Activated naive CD4-positive, alpha-beta T cell treated with anti-CD3 and anti-CD28 coated beads, Interleukin-2, amount 10 ng/mL, durations not matched to agents 7 days and 5 days (primary cell): ENCODE measurements at regions not wholly inside any gene's neighbourhood (a gene's known extent, or its start where the extent isn't known, plus 50 kb on each side); places are given as distances from the start of the nearest gene placed in this dataset.
A peak's percentile ranks its signal among the peaks of the same experiment; 100 is the strongest.

Experiments
- CTCF ChIA-PET: fragments of 350-600 bp; sonication (Branson Sonifier 250); formaldehyde crosslinking; loops from one replicate; lab custom pipeline; 2021; ENCODE audit warnings: antibody characterized with exemption; lab: Charles Lee
- DNase-seq: peaks from one replicate; pipeline ENCODE4 v3.0.0-alpha.2; 2020
- H3K27ac Mint-ChIP-seq: one replicate; pipeline ENCODE4 v1.8.0; 2021; ENCODE audit warnings: mild to moderate bottlenecking, moderate library complexity, mixed read lengths
- H3K27me3 Mint-ChIP-seq: one replicate; pipeline ENCODE4 v1.8.0; 2021; ENCODE audit warnings: mild to moderate bottlenecking, mixed read lengths
- H3K36me3 Mint-ChIP-seq: one replicate; pipeline ENCODE4 v1.8.0; 2021; ENCODE audit warnings: mixed read lengths
- H3K4me1 Mint-ChIP-seq: one replicate; pipeline ENCODE4 v1.8.0; 2021; ENCODE audit warnings: mixed read lengths
- H3K4me3 Mint-ChIP-seq: one replicate; pipeline ENCODE4 v1.8.0; 2021; ENCODE audit warnings: mild to moderate bottlenecking, moderate library complexity, mixed read lengths
- H3K9me3 Mint-ChIP-seq: one replicate; pipeline ENCODE4 v1.8.0; 2021; ENCODE audit warnings: mixed read lengths

GRCh38 chr6:28734443-28734959 is 189.3 kb downstream of the TRIM27 start:
- peaks cover 15% of the 10 kb centered on the region for H3K9me3 Mint-ChIP-seq
- H3K4me1 Mint-ChIP-seq, result peaks cover 15% of the 10 kb centered on the region
- CTCF ChIA-PET, result no interaction called here
- DNase-seq, result no peak
- H3K27me3 Mint-ChIP-seq, result peaks cover 100% of the 10 kb centered on the region
- no peak overlapping the region for H3K4me3 Mint-ChIP-seq
- peaks cover 18% of the 10 kb centered on the region for H3K36me3 Mint-ChIP-seq
- no peak overlapping the region for H3K27ac Mint-ChIP-seq

DNA sequence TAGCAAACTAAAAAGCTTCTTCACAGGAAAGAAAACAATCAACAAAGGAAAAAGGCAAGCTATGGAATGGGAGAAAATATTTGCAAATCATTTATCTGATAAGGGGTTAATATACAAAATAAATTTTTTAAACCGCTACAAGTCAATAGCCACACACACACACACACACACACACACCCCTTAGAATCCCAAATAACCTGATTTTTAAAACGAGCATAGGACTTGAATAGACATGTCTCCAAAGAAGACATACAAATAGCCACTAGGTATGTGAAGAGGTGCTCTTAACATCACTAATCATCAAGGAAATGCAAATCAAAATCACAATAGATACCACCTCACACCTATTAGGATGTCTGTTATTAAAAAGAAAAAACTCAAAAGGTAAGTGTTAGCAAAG is 187.7 kb downstream of the TRIM27 start:
- peaks cover 16% of the 10 kb centered on the region for H3K36me3 Mint-ChIP-seq
- peaks cover 14% of the 10 kb centered on the region for H3K9me3 Mint-ChIP-seq
- H3K27me3 Mint-ChIP-seq, result peaks cover 94% of the 10 kb centered on the region
- DNase-seq, result no peak
- no peak overlapping the region for H3K27ac Mint-ChIP-seq
- no peak overlapping the region for H3K4me3 Mint-ChIP-seq
- peaks cover 9% of the 10 kb centered on the region for H3K4me1 Mint-ChIP-seq
- CTCF ChIA-PET, result no interaction called here

GRCh38 chr6:28737750-28738395 is 185.9 kb downstream of the TRIM27 start:
- Mint-ChIP-seq H3K4me3 (no peak overlapping the region), H3K36me3 (peaks cover 18% of the 10 kb centered on the region), H3K9me3 (peaks cover 14% of the 10 kb centered on the region), H3K27me3 (peaks cover 93% of the 10 kb centered on the region), H3K27ac (peak overlapping the region; percentile 40), H3K4me1 (peaks cover 9% of the 10 kb centered on the region)
- CTCF ChIA-PET, result no interaction called here
- no peak for DNase-seq

DNA sequence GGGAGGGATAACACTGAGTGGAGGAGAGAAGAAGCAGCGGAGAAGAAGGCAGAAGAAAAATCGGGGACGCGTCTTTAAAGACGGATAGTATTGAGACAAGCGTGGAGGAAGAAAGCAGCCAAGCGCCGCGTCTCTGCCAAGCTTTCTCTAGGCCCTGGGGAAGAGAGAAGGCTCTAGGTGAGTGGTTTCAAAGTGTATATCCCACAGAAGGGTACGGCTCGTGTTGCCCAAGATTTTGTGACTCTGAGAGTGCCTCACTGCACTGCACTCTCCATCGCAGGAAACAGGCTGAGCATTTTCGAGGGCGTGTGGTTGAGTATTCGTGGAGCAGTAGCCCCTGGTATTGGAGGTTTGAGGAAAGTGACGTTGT is 185.4 kb downstream of the TRIM27 start:
- peaks cover 92% of the 10 kb centered on the region for H3K27me3 Mint-ChIP-seq
- no peak overlapping the region for H3K4me3 Mint-ChIP-seq
- no peak for DNase-seq
- peaks cover 18% of the 10 kb centered on the region for H3K36me3 Mint-ChIP-seq
- peak overlapping the region; percentile 40 for H3K27ac Mint-ChIP-seq
- CTCF ChIA-PET, result no interaction called here
- H3K4me1 Mint-ChIP-seq, result peaks cover 9% of the 10 kb centered on the region
- H3K9me3 Mint-ChIP-seq, result peaks cover 14% of the 10 kb centered on the region

- H3K4me3 Mint-ChIP-seq, result no peak overlapping the region
- CTCF ChIA-PET, result interaction anchor here (0.9 kb wide), 1 partner anchor 25 kb away, joined by 3 read pairs; no protein-coding TSS in a partner anchor
- DNase-seq, result no peak
- H3K36me3 Mint-ChIP-seq, result peaks cover 15% of the 10 kb centered on the region
- H3K27me3 Mint-ChIP-seq, result peaks cover 76% of the 10 kb centered on the region
- peaks cover 9% of the 10 kb centered on the region for H3K4me1 Mint-ChIP-seq
- H3K9me3 Mint-ChIP-seq, result peaks cover 11% of the 10 kb centered on the region
- H3K27ac Mint-ChIP-seq, result no peak overlapping the region
Observed at GRCh38 chr6:28741363-28741762, 182.4 kb downstream of the TRIM27 start.

DNA sequence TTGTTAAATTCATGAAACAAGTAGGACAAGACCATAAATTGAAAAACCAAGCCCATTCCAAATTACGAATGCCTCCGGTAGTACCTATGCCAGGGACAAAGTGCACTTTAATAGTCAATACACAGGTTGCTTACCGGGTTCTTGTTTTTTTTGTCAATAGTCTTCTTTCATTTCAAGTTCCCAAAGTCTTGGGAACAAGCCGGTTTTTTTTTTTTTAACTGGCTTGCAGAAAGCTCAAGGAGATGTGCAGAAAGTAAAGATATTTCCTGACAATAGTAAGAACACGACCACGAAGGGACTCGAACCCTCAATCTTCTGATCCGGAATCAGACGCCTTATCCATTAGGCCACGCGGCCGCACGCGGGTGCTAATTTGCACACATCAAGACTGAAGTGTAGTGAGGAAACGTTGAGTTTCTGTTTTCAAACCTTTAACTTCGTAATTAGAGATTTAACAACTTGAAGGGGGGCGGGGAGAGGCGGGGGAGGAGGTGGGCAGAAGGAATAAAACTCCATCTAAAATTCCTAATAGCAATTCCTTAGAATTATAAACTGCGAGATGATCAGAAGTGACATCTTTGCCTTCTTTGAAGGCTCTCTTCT is 181.0 kb downstream of the TRIM27 start:
- CTCF ChIA-PET, result no interaction called here

GRCh38 chr6:28743271-28743789 is 180.5 kb downstream of the TRIM27 start:
- Mint-ChIP-seq H3K4me1 (no peaks in the 10 kb centered on the region), H3K27me3 (peaks cover 71% of the 10 kb centered on the region), H3K9me3 (peaks cover 4% of the 10 kb centered on the region), H3K27ac (no peak overlapping the region), H3K4me3 (no peak overlapping the region), H3K36me3 (peaks cover 9% of the 10 kb centered on the region)
- DNase-seq, result no peak
- CTCF ChIA-PET, result no interaction called here

More for the DNA sequence above, 181.0 kb downstream of the TRIM27 start:
- Mint-ChIP-seq H3K9me3 (peaks cover 7% of the 10 kb centered on the region), H3K36me3 (peaks cover 12% of the 10 kb centered on the region), H3K4me1 (peaks cover 3% of the 10 kb centered on the region), H3K27ac (no peak overlapping the region), H3K27me3 (peaks cover 72% of the 10 kb centered on the region), H3K4me3 (no peak overlapping the region)
- no peak for DNase-seq

- Mint-ChIP-seq H3K4me3 (no peak overlapping the region), H3K9me3 (no peaks in the 10 kb centered on the region), H3K36me3 (no peaks in the 10 kb centered on the region), H3K4me1 (no peaks in the 10 kb centered on the region), H3K27ac (no peak overlapping the region), H3K27me3 (peaks cover 47% of the 10 kb centered on the region)
- no peak for DNase-seq
- CTCF ChIA-PET, result no interaction called here
Observed at GRCh38 chr6:28747083-28747630, 176.6 kb downstream of the TRIM27 start.

DNA sequence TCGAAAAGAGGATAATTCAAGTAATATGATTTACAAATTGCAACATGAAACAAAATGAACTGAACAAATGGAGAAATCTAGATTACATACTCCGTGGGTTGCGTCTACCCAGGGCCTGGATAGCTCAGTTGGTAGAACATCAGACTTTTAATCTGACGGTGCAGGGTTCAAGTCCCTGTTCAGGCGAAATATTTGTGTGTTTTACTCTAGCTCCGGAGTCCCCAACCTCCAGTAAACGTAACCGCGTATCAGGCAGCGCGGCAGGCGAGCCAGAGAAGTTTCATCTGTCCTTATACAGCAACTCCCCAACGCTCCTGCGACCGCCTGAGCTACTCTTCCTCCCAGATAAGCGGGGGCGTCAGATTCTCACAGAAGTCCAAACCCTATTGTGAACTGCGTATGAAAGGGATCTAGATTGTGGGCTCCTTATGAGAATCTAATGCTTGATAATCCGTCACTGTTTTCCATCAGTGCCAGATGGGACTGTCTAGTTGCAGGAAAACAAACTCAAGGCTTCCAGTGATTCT is 176.1 kb downstream of the TRIM27 start:
- Mint-ChIP-seq H3K36me3 (no peaks in the 10 kb centered on the region), H3K27ac (no peak overlapping the region), H3K4me1 (no peaks in the 10 kb centered on the region), H3K27me3 (peaks cover 41% of the 10 kb centered on the region), H3K4me3 (no peak overlapping the region), H3K9me3 (no peaks in the 10 kb centered on the region)
- DNase-seq, result no peak
- CTCF ChIA-PET, result no interaction called here

DNA sequence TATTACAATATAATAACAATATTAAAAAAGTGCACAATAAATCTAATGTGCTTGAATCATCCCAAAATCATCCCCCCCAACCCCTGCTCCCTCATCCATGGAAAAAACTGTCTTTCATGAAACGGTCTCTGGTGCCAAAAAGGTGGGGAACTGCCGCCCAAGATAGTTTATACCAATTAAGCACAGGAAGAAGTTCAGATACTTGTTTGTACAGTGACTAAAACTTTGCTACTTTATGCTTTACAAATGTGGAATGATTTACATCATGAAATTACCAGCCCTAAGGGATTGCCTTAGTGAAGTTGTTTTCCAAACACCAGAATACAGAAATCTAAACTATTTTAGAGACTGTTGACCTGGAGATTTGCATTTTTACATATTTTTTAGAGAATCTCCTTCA is 175.6 kb downstream of the TRIM27 start:
- peaks cover 38% of the 10 kb centered on the region for H3K27me3 Mint-ChIP-seq
- CTCF ChIA-PET, result no interaction called here
- no peak for DNase-seq

DNA sequence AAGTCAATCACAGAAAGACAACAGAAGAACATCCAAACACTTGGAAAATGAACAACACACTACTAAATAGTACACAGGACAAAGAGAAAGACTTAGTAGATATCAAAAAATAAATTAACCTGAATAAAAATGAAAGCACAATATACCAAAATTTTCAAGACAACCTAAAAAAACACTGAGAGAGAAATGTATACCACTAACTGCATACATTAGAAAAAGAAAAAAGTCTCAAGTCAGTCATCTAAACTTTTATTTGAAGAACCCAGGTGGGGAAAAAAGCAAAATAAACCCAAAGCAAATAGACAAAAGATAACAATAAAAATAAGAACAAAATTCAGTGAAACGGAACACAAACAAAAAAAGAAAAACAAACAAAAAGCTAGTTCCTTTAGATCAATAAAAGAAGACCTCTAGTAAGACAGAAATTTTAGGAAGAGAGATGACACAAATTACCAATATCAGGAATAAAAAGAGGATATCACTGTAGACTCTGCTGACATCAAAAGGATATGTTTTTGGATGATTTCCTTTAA is 172.8 kb downstream of the TRIM27 start:
- Mint-ChIP-seq H3K27me3 (peaks cover 31% of the 10 kb centered on the region), H3K4me1 (no peaks in the 10 kb centered on the region), H3K36me3 (no peaks in the 10 kb centered on the region), H3K27ac (no peak overlapping the region), H3K9me3 (no peaks in the 10 kb centered on the region), H3K4me3 (no peak overlapping the region)
- DNase-seq, result no peak
- CTCF ChIA-PET, result no interaction called here

More for the DNA sequence above, 175.6 kb downstream of the TRIM27 start:
- Mint-ChIP-seq H3K4me3 (no peak overlapping the region), H3K9me3 (no peaks in the 10 kb centered on the region), H3K4me1 (no peaks in the 10 kb centered on the region), H3K36me3 (no peaks in the 10 kb centered on the region), H3K27ac (no peak overlapping the region)

DNA sequence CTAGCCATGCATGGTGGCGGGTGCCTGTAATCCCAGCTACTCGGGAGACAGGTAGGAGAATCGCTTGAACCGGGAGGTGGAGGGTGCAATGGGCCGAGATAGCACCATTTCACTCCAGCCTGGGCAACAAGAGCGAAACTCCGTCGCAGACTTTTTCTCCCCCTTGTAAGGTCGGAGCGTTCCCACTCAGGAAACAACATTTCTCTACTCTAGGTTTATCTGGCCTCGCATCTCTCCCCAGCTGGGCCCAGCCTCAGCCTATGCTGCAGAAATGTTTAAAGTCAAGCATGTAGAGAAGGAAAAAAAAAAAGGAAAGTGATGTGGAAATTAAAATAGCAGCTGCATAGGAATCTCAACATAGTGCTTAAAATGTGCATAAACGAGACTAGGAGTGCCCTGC is 172.3 kb downstream of the TRIM27 start:
- Mint-ChIP-seq H3K9me3 (no peaks in the 10 kb centered on the region), H3K4me1 (no peaks in the 10 kb centered on the region), H3K27ac (no peak overlapping the region), H3K27me3 (peaks cover 25% of the 10 kb centered on the region), H3K36me3 (no peaks in the 10 kb centered on the region), H3K4me3 (no peak overlapping the region)
- CTCF ChIA-PET, result no interaction called here
- no peak for DNase-seq

GRCh38 chr6:28751963-28752350 is 171.8 kb downstream of the TRIM27 start:
- CTCF ChIA-PET, result no interaction called here
- H3K27ac Mint-ChIP-seq, result no peak overlapping the region
- no peak overlapping the region for H3K4me3 Mint-ChIP-seq
- no peaks in the 10 kb centered on the region for H3K9me3 Mint-ChIP-seq
- H3K27me3 Mint-ChIP-seq, result peaks cover 25% of the 10 kb centered on the region
- no peaks in the 10 kb centered on the region for H3K4me1 Mint-ChIP-seq
- DNase-seq, result no peak
- no peaks in the 10 kb centered on the region for H3K36me3 Mint-ChIP-seq

GRCh38 chr6:28757429-28758045 is 166.2 kb downstream of the TRIM27 start:
- H3K4me3 Mint-ChIP-seq, result no peak overlapping the region
- no peaks in the 10 kb centered on the region for H3K36me3 Mint-ChIP-seq
- CTCF ChIA-PET, result no interaction called here
- peaks cover 21% of the 10 kb centered on the region for H3K27me3 Mint-ChIP-seq
- H3K4me1 Mint-ChIP-seq, result no peaks in the 10 kb centered on the region
- no peak overlapping the region for H3K27ac Mint-ChIP-seq
- no peaks in the 10 kb centered on the region for H3K9me3 Mint-ChIP-seq
- no peak for DNase-seq
